ENCODE measurements at regions not wholly inside any gene's neighbourhood (a gene's known extent, or its start where the extent isn't known, plus 50 kb on each side); places are given as distances from the start of the nearest gene placed in this dataset.

- no peak for TF ChIP-seq POLR2A (IDR thresholded peaks at IDR 0.05)
- TF ChIP-seq, protein P1, sequence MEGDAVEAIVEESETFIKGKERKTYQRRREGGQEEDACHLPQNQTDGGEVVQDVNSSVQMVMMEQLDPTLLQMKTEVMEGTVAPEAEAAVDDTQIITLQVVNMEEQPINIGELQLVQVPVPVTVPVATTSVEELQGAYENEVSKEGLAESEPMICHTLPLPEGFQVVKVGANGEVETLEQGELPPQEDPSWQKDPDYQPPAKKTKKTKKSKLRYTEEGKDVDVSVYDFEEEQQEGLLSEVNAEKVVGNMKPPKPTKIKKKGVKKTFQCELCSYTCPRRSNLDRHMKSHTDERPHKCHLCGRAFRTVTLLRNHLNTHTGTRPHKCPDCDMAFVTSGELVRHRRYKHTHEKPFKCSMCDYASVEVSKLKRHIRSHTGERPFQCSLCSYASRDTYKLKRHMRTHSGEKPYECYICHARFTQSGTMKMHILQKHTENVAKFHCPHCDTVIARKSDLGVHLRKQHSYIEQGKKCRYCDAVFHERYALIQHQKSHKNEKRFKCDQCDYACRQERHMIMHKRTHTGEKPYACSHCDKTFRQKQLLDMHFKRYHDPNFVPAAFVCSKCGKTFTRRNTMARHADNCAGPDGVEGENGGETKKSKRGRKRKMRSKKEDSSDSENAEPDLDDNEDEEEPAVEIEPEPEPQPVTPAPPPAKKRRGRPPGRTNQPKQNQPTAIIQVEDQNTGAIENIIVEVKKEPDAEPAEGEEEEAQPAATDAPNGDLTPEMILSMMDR (IDR thresholded peaks at IDR 0.05 in 4 of 5, conservative IDR thresholded peaks at IDR 0.05 in 1 of 5) = no peak
Measured at GRCh38 chr4:11111370-11111769, 317.3 kb downstream of the HS3ST1 start.

Measured in gastrocnemius medialis (tissue), 4 donors.